Effector memory CD8-positive, alpha-beta T cell (primary cell): ENCODE measurements at regions not wholly inside any gene's neighbourhood (a gene's known extent, or its start where the extent isn't known, plus 50 kb on each side); places are given as distances from the start of the nearest gene placed in this dataset.
"Not testable (repeated sequence)": the region's sequence is repeated elsewhere in the genome, so short reads cannot be mapped to it uniquely, and the experiment has no call there.

ENCODE experiments used
- ATAC-seq: fragments of 150-1000 bp; cut with Tn5 transposase; replicated peaks from 2 replicates; pipeline ENCODE4 v1.10.0; 2021; ENCODE audit warnings: mild to moderate bottlenecking, moderate library complexity
- DNase-seq, 3 experiments: peaks; one replicate each; pipeline ENCODE4 v3.0.0; 2021
- H3K27ac Mint-ChIP-seq, 2 donors: one replicate each; pipeline ENCODE4 v1.8.0; 2022; ENCODE audit warnings: mild to moderate bottlenecking in 2 of 2, mixed read lengths in 2 of 2, moderate library complexity in 2 of 2
- H3K27me3 Mint-ChIP-seq, 2 donors: one replicate each; pipeline ENCODE4 v1.8.0; 2022; ENCODE audit warnings: mixed read lengths in 2 of 2
- H3K36me3 Mint-ChIP-seq: one replicate; pipeline ENCODE4 v1.8.0; 2022; ENCODE audit warnings: mild to moderate bottlenecking, moderate library complexity, mixed read lengths; ENCODE audit not compliant: insufficient read depth
- H3K4me1 Mint-ChIP-seq, 2 donors: one replicate each; pipeline ENCODE4 v1.8.0; 2022; ENCODE audit warnings: low read depth in 2 of 2, mixed read lengths in 2 of 2
- H3K4me3 Mint-ChIP-seq, 2 donors: one replicate each; pipeline ENCODE4 v1.8.0; 2022; ENCODE audit warnings: mild to moderate bottlenecking in 2 of 2, mixed read lengths in 2 of 2, moderate library complexity in 2 of 2
- H3K9me3 Mint-ChIP-seq, 2 donors: one replicate each; pipeline ENCODE4 v1.8.0; 2022; ENCODE audit warnings: mixed read lengths in 2 of 2

DNA sequence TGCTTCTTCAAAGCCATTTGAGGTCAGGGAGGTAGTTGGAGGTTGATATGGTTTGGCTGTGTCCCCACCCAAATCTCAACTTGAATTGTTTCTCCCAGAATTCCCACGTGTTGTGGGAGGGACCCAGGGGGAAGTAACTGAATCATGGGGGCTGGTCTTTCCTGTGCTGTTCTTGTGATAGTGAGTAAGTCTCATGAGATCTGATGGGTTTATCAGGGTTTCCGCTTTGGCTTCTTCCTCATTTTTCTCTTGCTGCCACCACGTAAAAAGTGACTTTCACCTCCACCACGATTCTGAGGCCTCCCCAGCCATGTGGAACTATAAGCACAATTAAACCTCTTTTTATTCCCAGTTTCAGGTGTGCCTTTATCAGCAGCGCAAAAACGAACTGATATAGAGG lies 62.5 kb upstream of the NFE2L3 start:
- not testable (repeated sequence) for H3K27me3 Mint-ChIP-seq, H3K36me3 Mint-ChIP-seq, H3K4me1 Mint-ChIP-seq, H3K27ac Mint-ChIP-seq, H3K9me3 Mint-ChIP-seq, ATAC-seq, DNase-seq, H3K4me3 Mint-ChIP-seq

DNA sequence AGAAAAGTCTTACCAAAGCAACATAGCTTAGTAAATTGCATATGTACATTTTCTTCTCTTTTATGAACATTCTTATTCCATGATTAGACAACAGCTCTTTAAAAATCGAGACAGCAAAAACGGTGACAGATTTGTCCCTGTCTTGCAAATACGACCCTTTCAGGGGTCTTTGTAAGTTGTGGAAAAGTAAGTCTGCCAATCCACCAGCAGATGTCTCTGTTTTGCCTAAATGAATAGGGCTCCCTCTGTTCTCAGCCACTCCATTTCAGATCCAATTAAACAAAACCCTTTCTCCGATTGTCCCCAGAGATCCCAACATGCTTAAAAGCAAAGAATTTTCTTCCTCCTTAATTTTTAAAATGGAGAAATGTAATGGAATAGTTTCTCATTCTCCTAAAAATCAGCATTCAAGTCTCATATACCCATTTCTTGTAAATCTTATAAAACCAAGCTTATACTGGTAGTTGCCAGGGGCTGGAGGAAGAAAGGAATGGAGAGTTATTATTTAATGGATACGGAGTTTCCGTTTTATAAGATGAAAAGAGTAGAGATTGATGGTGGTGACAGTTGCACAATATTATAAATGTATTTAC lies 61.0 kb upstream of the NFE2L3 start:
- no peaks in the 10 kb centered on the region for H3K36me3 Mint-ChIP-seq
- no peaks in the 10 kb centered on the region for H3K27me3 Mint-ChIP-seq
- ATAC-seq (no peak), DNase-seq (peak in 1 of 3 experiments; percentile 9)
- no peaks in the 10 kb centered on the region for H3K9me3 Mint-ChIP-seq
- H3K4me3 Mint-ChIP-seq, result peak overlapping the region in 1 of 2 donors; percentile 11
- no peak overlapping the region for H3K27ac Mint-ChIP-seq
- H3K4me1 Mint-ChIP-seq, result peaks cover 8 to 9% of the 10 kb centered on the region in 2 donors

DNA sequence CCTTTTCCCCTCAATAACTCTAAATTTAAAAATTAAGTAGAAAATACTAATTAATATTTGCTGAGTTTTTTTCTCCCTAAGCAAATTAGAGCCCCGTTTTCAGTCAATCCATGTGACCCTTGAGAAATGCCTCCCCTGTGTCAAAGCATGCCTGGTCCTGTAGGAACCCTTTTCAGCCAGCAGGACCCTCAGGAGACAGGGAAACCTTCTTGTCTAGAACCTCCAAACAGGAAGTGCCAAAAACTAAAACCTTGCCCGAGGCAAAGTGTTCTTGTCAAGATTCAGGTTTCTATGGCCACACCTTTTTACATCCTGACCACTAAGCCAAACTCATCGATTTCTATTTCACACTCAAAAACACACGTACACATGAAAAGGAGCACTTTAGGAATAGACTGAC lies 60.1 kb upstream of the NFE2L3 start:
- no peaks in the 10 kb centered on the region for H3K9me3 Mint-ChIP-seq
- H3K4me1 Mint-ChIP-seq, result peaks cover 8 to 9% of the 10 kb centered on the region in 2 donors
- H3K27me3 Mint-ChIP-seq, result no peaks in the 10 kb centered on the region
- no peak overlapping the region for H3K4me3 Mint-ChIP-seq
- ATAC-seq (no peak), DNase-seq (no peak)
- no peaks in the 10 kb centered on the region for H3K36me3 Mint-ChIP-seq
- peak overlapping the region; percentile 4 to 32 for H3K27ac Mint-ChIP-seq

DNA sequence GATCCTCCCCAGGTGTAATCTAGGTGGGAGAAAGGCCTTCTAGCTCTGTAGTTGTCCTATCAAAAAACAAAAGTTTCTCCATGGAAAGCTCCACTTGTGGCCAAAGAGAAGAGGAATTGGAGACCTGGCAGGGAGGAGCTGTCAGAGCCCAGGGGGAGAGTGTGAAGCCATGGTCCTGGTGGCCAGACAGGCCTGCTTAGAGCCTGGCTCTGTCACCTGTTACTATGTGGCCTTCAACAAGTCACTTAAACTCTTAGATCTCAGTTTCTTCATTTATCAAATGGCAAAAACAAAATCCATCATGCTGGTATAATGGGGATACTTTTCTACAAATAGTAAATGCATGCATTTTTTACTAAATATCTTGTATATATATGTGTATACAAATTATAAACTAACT lies 59.0 kb upstream of the NFE2L3 start:
- no peak overlapping the region for H3K4me3 Mint-ChIP-seq
- no peaks in the 10 kb centered on the region for H3K36me3 Mint-ChIP-seq
- no peak overlapping the region for H3K27ac Mint-ChIP-seq
- ATAC-seq (no peak), DNase-seq (no peak)
- H3K9me3 Mint-ChIP-seq, result no peaks in the 10 kb centered on the region
- H3K27me3 Mint-ChIP-seq, result no peaks in the 10 kb centered on the region
- peaks cover 9 to 14% of the 10 kb centered on the region in 2 donors for H3K4me1 Mint-ChIP-seq

DNA sequence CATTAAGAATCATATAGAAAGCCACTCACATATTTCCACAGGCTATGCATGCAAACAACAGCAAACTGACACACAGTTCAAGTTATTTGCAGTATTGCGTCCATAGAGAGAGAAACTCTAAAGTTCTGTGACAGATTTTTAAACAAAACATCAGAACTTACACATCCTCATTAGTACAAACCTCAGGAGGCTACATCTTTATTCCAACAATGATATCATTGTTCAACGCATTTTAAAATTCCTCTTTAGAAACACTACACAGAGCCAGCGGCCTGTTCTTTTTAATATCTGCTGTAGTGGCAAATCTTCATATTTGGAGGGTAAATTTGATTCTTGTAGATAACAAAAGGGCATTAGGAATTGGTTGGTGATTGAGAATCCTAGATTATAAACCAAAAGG lies 55.9 kb upstream of the NFE2L3 start:
- DNase-seq, result no peak
- Mint-ChIP-seq H3K27ac (no peak overlapping the region), H3K9me3 (no peaks in the 10 kb centered on the region), H3K36me3 (no peaks in the 10 kb centered on the region), H3K4me1 (peaks cover 5 to 9% of the 10 kb centered on the region in 2 donors), H3K27me3 (no peaks in the 10 kb centered on the region), H3K4me3 (no peak overlapping the region)
- ATAC-seq, result no peak

DNA sequence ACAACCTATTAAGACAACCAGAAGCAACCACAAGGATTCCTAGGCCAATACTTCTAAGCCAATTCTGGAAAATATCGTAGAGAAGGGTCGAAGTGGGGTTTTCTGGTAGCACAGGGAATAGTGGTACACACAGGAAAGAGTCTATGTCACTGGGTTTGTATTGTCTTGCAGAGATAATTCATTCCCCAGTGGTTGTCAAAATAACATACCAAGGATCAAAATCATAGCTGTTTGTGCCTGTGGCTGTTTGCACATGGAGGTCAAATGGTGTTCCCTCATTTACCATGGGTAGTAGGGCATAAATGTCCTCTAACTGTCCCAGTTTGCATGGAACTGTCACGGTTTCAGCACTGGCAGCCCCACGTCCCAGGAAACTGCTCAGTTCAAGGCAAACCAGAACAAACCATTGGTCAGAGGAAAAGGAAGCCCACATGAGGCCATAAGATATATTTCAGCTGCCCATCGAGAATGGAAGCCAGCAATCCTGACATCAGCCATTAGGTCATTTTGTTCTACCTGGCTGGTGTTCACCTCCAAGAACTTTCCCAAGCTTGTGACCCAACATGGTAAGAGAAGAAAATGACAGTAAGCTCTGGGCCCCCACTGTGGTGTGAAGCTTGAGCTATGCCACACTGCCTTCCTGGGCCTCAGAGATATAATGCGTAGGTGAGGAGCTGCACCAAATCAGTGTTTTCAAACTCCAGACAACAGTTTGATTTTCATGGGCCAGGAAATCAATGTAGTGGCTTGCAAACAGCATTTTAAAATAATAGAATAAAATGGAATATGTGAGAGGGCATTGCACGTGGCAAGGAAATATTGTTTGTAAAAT lies 53.9 kb upstream of the NFE2L3 start:
- H3K36me3 Mint-ChIP-seq, result no peaks in the 10 kb centered on the region
- H3K27ac Mint-ChIP-seq, result no peak overlapping the region
- ATAC-seq (no peak), DNase-seq (no peak)
- H3K9me3 Mint-ChIP-seq, result no peaks in the 10 kb centered on the region
- no peak overlapping the region for H3K4me3 Mint-ChIP-seq
- H3K4me1 Mint-ChIP-seq, result peaks cover 0 to 13% of the 10 kb centered on the region in 2 donors
- no peaks in the 10 kb centered on the region for H3K27me3 Mint-ChIP-seq

DNA sequence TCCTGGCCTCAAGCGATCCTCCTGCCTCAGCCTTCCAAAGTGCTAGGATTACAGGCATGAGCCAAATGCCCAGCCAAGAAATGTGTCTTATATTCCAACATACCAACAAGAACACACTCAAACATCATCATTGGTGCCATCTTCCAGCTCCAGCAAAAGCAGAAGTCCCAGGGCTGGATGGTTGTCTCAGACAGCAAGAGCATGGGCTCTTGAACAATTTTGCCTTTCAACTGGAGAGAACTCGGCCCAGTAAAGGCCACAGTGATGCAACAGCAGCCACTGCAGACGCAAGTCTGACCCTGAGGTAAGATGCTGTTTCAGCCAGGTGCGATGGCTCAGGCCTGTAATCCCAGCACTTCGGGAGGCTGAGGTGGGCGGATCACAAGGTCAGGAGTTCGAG lies 52.8 kb upstream of the NFE2L3 start:
- peaks cover 0 to 13% of the 10 kb centered on the region in 2 donors for H3K4me1 Mint-ChIP-seq
- H3K27ac Mint-ChIP-seq, result no peak overlapping the region
- no peaks in the 10 kb centered on the region for H3K27me3 Mint-ChIP-seq
- no peak for DNase-seq
- no peak for ATAC-seq
- H3K9me3 Mint-ChIP-seq, result no peaks in the 10 kb centered on the region
- no peaks in the 10 kb centered on the region for H3K36me3 Mint-ChIP-seq
- H3K4me3 Mint-ChIP-seq, result no peak overlapping the region

DNA sequence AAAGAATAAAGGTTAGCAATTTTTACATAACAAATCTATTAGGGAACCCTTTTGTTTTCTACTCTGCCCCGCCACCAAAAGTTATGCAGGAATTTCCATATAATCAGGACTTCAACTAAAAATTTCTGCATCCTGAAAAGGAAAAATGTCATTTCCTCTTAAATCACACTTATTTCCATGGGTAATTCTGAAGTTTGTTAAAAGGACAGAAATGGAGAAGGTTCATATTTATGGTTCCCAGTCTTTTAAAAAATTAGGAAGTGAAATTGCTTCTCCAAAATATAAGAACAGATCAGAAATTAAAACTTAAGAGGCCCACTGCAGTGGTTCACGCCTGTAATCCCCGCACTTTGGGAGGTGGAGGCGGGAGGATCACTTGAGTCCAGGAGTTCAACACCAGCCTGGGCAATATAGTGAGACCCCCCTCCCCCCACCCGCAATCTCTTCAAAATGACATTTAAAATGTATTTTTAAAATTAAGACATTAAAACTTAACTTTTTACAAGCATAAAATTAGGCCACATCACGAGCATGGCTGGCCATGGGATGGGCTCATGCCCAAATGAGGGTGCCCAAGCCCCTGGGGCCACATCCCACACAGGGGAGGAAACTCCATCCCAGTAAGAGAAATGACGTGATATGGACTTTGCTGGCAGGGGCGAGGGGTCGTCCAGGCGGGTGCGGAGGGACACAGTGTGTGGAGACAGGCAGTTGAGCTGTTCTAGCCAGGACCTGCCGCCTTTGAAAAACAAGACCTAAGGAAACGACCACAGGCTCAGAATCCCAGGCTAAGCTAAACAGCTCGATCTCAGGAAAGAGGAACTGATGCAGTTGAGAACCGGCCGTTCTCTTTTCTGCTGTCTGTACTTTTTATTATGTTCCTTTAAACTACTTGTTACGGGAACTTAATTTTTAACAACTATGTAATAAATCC lies 51.3 kb upstream of the NFE2L3 start:
- no peaks in the 10 kb centered on the region for H3K9me3 Mint-ChIP-seq
- no peak overlapping the region for H3K27ac Mint-ChIP-seq
- H3K27me3 Mint-ChIP-seq, result peaks cover 0 to 6% of the 10 kb centered on the region in 2 donors
- DNase-seq (no peak), ATAC-seq (no peak)
- H3K4me1 Mint-ChIP-seq, result peaks cover 0 to 13% of the 10 kb centered on the region in 2 donors
- no peaks in the 10 kb centered on the region for H3K36me3 Mint-ChIP-seq
- H3K4me3 Mint-ChIP-seq, result peak overlapping the region in 1 of 2 donors; percentile 27

DNA sequence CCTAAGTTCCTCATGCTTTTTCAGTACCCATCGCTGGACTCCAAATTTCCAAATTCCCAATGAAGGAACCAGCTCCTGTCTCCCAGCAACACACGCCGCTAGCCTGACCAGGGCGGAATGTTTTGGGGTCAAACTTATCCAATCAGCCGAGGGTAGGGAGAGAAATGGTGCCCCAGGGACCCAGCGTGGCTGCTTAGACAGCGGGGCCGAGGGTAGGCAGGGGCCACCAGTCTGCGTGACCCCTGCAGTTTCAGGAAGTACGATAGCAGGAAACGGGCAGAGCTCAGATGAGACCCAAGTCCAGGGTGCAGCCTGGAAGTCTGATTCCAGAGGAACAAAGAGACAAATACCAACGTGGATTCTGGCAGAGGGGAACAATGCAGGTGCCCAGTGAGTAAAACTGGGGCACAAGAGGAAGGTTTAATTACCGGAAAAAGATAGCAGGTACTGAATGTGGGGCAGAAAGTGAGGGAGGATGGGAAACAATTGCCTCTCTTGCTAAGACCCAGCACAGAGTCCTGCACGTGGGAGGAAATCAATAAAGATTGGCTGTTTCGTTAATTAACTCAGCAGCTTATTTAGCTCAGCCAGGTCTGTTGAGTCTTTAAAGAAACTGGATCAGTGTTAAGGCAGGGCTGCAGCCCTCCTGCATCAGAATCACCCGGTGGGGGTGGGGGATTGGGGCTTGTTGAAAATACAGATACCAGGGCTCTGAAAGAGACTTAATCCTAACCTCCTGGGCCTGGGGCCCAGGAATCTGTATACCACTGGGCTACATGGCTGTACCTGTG lies 50.4 kb upstream of the NFE2L3 start:
- DNase-seq, result no peak
- no peaks in the 10 kb centered on the region for H3K36me3 Mint-ChIP-seq
- no peak overlapping the region for H3K27ac Mint-ChIP-seq
- H3K4me1 Mint-ChIP-seq, result peaks cover 0 to 13% of the 10 kb centered on the region in 2 donors
- no peak for ATAC-seq
- H3K4me3 Mint-ChIP-seq, result peak overlapping the region; percentile 4 to 27
- H3K9me3 Mint-ChIP-seq, result no peaks in the 10 kb centered on the region
- peaks cover 0 to 6% of the 10 kb centered on the region in 2 donors for H3K27me3 Mint-ChIP-seq

DNA sequence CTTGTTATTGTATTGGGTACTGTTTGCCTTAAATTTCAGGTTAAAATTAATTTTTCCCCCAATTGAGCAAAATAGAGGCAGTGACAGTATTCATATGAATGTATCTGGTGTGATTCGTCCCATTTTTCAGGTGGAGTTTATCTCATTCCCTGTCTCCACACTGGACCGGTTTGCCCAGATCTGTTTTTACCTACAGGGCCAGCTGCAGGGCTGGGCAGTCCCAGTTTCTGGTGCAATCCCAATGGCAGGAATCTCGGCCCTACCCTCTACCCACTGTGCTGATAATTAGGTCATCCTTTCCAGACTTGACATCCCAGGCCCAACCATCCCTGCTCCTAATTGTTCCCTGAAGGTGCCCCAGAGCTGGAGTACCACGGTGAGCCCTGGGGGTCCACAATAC lies 49.8 kb upstream of the NFE2L3 start:
- Mint-ChIP-seq H3K9me3 (no peaks in the 10 kb centered on the region), H3K4me1 (peaks cover 0 to 13% of the 10 kb centered on the region in 2 donors), H3K4me3 (no peak overlapping the region), H3K27ac (no peak overlapping the region), H3K27me3 (peaks cover 0 to 10% of the 10 kb centered on the region in 2 donors), H3K36me3 (no peaks in the 10 kb centered on the region)
- no peak for ATAC-seq
- no peak for DNase-seq
